HG02884 (cell line): ENCODE measurements at regions not wholly inside any gene's neighbourhood (a gene's known extent, or its start where the extent isn't known, plus 50 kb on each side); places are given as distances from the start of the nearest gene placed in this dataset.

ENCODE experiments used
- ATAC-seq: cut with Tn5 transposase; IDR thresholded peaks from one replicate; pipeline ENCODE4 v1.9.1; 2021; ENCODE audit warnings: mild to moderate bottlenecking, moderate library complexity; ENCODE audit not compliant: unreplicated experiment

DNA sequence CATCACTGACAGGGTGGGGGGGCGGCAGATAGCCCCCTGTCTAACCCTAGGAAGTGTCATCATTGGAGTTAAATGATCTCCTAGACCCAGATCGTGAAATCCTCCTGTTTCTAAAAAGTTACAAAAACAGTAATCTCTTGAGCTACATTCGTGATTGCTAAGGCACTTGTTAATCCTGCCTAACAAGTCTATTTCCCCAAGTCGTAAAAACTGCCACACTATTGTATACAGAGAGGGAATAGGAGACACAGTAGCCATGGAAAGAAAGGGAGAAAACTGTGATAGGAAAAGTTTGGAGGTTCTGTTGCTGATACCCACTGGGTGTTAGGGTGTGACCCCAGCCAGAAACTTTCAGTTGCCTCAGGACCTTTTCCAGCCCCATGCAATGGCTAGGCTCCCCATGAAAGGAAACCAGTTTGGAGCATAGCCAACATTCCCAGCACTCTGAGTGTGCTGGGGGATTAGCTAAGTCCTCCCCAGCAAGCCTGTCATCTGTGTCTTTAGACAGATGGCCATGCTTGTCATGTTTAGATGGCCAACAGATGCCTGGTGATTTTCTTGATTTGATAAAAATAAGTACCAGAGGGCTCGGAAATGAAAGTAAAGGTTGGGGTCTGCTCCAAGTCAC is 63.3 kb upstream of the ANXA10 start:
- no peak for ATAC-seq

DNA sequence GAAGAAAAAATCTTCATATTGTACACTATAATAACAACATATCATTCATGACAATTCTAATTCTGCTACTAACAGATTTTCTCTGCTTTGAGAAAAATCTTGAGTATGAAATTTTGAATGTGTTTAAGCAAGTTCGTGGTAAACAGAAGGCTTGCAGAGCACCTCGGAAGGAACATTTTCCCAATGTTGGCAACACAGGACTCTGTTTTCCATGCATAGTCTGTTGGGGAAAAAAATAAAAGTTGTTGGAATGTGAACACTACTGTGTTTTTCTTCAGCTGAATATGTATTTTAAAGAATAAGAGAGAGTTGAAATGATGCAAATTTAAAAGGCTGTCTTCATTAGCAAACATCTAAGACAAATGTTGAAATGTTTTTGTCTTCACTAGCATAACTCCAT is 54.7 kb upstream of the ANXA10 start:
- no peak for ATAC-seq

DNA sequence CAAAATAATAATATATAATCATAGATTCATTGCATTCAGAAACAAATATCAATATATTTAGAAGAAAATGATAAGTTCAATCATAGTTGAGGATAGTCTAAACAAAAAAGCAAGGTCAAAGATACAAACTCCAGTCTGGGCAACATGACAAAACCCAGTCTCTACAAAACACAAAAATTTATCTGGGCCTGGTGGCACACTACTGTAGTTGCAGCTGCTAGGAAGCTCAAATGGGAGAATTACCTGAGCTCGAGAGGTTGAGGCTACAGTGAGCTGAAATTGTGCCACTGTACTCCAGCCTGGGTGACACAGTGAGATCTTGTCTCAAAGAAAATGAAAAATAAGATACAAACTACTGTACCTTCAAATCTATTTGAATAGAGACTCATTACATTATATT is 52.7 kb upstream of the ANXA10 start:
- ATAC-seq: no peak
